Hippocampal formation (tissue), 2 donors: ENCODE measurements at regions not wholly inside any gene's neighbourhood (a gene's known extent, or its start where the extent isn't known, plus 50 kb on each side); places are given as distances from the start of the nearest gene placed in this dataset.
A peak's percentile ranks its signal among the peaks of the same experiment; 100 is the strongest.
"Not testable (repeated sequence)": the region's sequence is repeated elsewhere in the genome, so short reads cannot be mapped to it uniquely, and the experiment has no call there.

ENCODE experiments used
- DNase-seq, 2 donors: peaks; one replicate each; lab custom pipeline; 2025; lab: John Stamatoyannopoulos, UW

GRCh38 chr15:98330258-98330657 is 318.1 kb upstream of the IGF1R start:
- DNase-seq, result no peak

GRCh38 chr15:98330692-98331435 is 317.5 kb upstream of the IGF1R start:
- DNase-seq, result no peak

- DNase-seq, result no peak
These were observed 316.7 kb upstream of the IGF1R start for GRCh38 chr15:98331676-98332075.

GRCh38 chr15:98333251-98333650 is 315.1 kb upstream of the IGF1R start:
- no peak for DNase-seq

- DNase-seq, result no peak
These were observed 305.4 kb upstream of the IGF1R start for GRCh38 chr15:98342911-98343310.

- no peak for DNase-seq
These were observed 303.7 kb upstream of the IGF1R start for GRCh38 chr15:98344591-98344990.

GRCh38 chr15:98347001-98347400 is 301.3 kb upstream of the IGF1R start:
- DNase-seq, result no peak

- no peak for DNase-seq
These were observed 300.5 kb upstream of the IGF1R start for GRCh38 chr15:98347866-98348265.

- DNase-seq, result no peak
These were observed 298.1 kb upstream of the IGF1R start for GRCh38 chr15:98350276-98350675.

- not testable (repeated sequence) for DNase-seq
These were observed 290.1 kb upstream of the IGF1R start for GRCh38 chr15:98358274-98358673.

- DNase-seq, result no peak
These were observed 289.4 kb upstream of the IGF1R start for GRCh38 chr15:98358971-98359370.

- DNase-seq, result no peak
These were observed 284.9 kb upstream of the IGF1R start for GRCh38 chr15:98363416-98363815.

- no peak for DNase-seq
These were observed 284.4 kb upstream of the IGF1R start for GRCh38 chr15:98363955-98364354.

- no peak for DNase-seq
These were observed 279.1 kb upstream of the IGF1R start for GRCh38 chr15:98369081-98369716.

GRCh38 chr15:98375513-98376340 is 272.6 kb upstream of the IGF1R start:
- peak in 1 of 2 donors; percentile 5 for DNase-seq

GRCh38 chr15:98380721-98381120 is 267.6 kb upstream of the IGF1R start:
- DNase-seq, result no peak

GRCh38 chr15:98381446-98381845 is 266.9 kb upstream of the IGF1R start:
- no peak for DNase-seq

GRCh38 chr15:98382139-98382538 is 266.2 kb upstream of the IGF1R start:
- no peak for DNase-seq

- DNase-seq, result no peak
These were observed 264.8 kb upstream of the IGF1R start for GRCh38 chr15:98383571-98383970.

GRCh38 chr15:98384328-98385029 is 263.9 kb upstream of the IGF1R start:
- DNase-seq, result no peak

GRCh38 chr15:98385752-98386381 is 262.5 kb upstream of the IGF1R start:
- DNase-seq, result no peak

GRCh38 chr15:98386561-98386960 is 261.8 kb upstream of the IGF1R start:
- no peak for DNase-seq
